ENCODE measurements at regions not wholly inside any gene's neighbourhood (a gene's known extent, or its start where the extent isn't known, plus 50 kb on each side); places are given as distances from the start of the nearest gene placed in this dataset.

DNA sequence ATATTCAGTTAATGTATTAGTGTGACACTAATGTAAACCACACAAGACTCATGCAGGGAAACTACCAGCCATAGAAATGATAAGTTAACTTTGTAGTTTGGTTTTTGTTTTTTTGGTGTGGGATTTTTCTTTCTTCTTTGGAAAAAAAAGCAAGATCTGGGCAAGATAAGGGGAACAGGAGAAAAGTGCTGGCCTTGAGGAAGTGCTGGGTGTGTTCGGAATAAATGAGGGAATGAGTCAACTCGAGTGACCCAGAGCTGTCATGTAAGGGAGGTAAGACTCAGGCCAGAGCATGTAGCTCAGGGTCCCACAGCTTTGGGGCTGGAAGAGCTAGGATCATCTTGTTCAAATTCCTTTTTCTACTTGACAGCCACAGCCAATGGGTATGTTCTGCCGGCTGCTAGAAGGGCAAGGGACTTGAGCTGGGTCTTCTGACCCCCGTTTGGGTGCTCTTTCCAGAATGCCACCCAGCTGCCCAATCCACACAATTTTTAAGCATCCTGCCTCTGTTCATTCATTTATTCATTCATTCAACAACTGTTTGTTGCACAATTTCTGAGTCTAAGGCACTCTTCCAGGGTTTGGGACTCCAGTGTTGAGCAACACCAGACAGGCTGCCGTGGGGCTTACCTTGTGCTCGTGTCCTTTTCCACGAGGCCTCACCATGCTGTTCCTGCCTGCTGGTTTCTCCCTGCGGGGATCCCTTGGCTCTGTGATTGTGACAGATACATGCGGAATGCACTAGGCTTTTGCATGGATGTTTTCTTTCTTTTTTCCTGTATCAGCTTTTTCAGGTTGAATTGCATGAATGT is 54.5 kb downstream of the CLDN34 start:
- DNase-seq (ENCODE audit: low read depth, low spot score) = no peak
- H3K27ac ChIP-seq = peak overlapping the region; percentile 37

DNA sequence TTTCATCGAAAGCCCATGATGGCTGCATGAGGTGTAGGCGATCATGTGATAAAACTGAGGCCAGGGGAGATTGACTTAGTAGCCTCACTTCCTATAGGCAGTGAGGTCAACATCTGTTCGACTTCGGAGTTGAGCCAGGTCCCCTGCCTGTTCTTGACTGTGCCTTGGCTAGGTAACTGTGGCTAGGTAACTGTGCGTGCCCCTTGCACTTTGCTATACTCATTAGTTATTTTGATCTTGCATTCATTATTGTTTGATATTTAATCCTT is 55.0 kb downstream of the CLDN34 start:
- no peak overlapping the region for H3K27ac ChIP-seq
- no peak for DNase-seq (ENCODE audit: low read depth, low spot score)

DNA sequence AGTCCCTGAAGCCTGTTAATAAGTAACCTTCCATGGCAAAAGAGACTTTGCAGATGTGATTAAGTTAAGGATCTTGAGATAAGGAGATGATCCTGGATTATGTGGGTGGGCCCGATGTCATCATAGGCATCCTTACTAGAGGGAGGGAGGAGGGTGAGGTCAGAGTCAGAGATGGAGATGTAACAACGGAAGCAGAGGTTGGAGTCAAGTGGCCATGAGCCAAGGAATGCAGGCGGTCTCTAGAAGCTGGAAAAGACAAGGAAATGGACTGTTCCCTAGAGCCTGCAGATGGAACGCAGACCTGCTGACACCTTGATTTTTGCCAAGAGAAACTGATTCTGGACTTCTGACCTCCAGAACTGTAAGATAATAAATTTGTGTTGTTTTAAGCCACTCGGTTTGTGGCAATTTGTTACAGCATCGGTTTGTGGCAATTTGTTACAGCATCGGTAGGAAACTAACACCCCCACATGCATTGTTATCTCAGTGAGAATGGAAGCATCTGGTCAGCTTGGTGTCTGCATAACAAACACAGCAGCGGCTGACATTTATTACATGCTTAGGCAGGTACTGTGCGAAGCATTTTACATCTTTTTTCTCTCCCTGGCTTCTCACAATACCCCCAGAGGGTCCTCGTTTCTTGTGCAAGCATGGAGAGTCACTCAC is 55.6 kb downstream of the CLDN34 start:
- DNase-seq (ENCODE audit: low read depth, low spot score) = no peak
- H3K27ac ChIP-seq = no peak overlapping the region

DNA sequence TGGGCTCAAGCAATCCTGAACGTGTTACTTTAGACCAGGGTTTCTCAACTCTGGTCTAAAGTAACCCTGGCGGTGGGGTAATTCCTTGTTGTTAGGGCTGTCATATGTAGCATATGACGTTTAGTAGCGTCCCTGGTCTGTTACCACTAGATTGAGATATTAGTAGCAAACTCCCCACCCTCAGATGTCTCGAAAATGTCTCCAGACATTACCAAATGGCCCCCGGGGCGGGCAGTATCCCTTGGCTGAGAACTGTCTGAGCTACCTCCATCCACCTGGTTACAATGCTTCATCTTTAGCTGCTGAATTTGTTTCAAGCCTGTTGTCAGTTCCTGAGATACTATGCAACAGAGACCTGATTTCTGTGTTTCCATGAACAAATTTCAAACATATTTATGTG is 56.7 kb downstream of the CLDN34 start:
- DNase-seq (ENCODE audit: low read depth, low spot score) = no peak
- H3K27ac ChIP-seq = no peak overlapping the region

DNA sequence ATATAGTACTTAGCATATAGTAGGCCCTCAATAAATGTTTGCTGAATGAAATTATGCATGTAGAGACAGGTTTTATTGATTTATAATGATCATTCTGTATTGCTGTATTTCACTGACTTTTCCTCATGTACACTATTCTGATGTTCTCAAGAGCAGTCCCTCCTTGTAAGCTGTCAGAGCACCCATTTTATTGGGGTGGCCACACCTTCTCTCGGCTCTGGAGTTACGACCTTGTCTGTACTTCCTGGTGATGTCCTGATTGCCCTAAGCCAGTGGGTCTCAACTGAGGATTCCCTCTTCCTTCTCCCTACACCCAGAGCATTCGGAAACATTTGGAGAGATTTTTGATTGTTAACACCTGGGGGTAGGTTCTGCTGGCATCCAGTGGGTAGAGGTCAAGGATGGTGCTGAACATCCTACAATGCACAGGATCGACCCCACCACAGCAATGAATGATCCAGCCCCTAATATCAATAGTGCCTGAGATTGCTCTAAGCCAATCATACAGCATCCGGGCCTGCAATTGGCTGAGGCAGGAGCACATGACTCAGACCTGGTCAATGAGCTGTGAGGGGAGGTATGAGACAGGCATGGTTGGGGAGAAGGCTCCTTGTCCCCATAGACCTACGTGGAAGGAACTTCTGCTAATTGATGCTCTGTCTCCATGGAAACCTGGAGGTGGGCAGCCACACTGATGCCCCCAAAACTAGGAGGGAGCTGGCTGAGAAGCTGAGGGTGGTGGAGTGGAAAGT is 58.8 kb downstream of the CLDN34 start:
- DNase-seq (ENCODE audit: low read depth, low spot score) = no peak
- H3K27ac ChIP-seq = no peak overlapping the region

DNA sequence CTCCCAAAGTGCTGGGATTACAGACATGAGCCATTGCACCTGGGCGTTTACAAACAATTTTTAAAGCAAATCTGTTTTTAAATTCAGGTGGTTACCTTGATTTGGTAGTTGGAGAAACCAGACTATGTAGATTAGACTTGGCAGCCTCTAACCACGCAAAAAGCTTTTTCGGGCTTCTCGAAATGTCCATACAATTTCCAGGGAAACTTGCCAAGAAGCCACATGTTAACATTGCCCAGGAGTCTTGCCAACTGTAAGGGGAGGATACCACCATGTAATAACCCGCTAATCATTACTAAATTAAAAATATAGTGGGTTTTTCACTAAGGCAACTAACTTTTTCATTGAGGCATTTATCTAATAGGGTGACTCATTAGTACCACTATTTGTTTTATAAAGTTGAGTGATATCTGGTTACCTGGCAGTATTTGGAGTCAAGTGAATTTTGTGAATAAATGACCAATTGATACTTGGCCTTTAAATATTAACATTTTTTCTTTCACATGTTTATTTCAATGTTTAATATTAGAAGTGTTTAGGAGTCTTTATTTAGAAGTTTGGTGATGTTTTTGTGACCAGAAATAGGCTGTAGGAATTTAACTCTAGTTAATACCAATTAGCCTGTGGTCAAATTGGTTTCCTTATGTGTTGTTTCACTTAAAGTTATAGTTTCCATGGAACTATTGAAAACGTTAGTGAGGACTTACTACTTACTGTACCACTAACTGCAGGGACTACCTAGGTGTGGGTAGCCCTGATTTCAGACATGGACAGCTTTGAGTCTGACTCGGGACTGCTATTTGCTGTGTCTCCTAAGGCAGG is 61.3 kb downstream of the CLDN34 start:
- no peak for DNase-seq (ENCODE audit: low read depth, low spot score)
- H3K27ac ChIP-seq = peak overlapping the region; percentile 28

DNA sequence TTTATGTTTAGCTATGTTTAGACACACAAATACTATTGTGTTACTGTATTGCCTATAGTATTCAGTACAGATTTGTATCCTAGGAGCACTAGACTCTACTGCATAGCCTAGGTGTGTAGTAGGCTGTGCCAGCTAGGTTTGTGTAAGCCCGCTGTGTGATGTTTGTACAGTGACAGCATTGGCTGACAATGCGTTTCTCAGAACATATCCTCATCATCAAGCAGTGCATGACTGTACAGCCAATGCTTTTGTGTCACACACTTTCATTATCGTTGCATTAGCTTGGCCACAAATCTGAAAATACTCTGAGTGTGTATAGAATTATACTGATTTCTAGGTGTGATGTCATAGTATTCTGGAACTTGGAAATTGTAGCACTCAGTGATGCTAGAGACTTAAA is 63.4 kb downstream of the CLDN34 start:
- H3K27ac ChIP-seq = peak overlapping the region; percentile 72
- DNase-seq (ENCODE audit: low read depth, low spot score) = peak; percentile 45

DNA sequence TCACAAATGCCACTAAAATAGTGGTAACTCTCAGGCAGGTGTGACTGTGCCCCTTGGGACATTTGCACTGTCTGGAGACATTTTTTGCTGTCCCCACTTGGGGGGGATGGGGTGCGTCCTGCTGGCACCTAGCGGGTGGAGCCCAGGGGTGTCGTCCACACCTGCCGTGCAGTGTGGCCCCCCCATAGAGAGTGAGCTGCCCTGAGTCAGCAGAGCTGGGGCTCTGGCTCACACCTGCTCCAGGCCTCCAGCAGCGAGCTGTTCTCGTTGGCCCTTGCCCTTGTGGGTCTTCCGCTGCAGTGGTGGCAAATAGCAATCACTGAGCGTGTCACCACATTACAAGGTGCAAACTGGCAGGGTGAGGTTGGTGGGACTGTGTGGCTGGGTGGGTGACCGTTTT is 64.6 kb downstream of the CLDN34 start:
- peak overlapping the region; percentile 72 for H3K27ac ChIP-seq
- no peak for DNase-seq (ENCODE audit: low read depth, low spot score)

DNA sequence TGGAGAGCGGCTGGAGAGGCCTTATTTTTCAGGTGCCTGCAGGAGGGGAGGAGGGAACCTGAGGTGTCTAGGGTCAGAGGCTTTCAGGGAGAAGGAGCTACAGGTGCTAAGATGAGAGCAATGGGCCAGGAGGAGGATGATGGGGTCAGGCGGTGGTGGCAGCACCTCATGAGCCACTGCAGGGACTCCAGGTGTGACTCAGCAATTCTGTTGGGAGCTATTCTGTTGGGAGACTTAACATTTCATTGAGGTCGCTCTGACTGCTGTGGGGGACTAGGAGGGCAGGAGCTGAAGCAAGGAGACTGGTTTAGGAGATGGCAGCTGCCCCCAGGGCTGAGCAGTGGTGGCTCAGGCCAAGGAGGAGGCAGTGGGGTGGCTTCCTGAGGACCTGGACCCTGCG is 65.0 kb downstream of the CLDN34 start:
- DNase-seq (ENCODE audit: low read depth, low spot score) = no peak
- H3K27ac ChIP-seq = no peak overlapping the region

DNA sequence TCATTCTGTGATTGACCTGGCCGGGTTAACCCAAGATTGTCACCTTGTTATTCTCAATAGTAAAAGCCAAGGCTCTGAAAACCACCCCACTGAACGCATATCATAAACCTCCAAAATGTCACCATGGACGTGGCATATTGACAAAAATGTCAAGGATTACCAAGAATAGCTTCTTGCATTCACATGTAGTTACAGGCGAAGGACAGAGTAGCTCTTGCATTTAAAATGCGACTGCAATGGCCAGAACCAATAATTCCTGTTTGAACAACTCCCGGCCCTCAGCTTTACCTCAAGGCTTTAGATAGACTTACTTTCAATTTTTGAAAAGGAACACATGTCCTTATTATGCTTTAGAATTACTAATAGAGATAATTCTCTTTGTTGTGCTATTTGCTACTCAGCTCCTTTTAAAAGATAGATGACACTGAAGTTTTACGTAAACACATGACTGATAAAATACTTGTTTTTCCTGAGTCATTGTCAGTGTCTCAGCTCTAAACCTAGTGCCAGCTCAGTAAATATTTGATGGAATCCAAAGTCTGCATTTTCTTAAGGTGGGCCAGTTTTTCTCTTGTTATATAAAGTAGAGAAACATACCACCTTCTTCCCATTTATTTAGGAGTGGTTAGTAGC is 66.3 kb downstream of the CLDN34 start:
- no peak for DNase-seq (ENCODE audit: low read depth, low spot score)
- H3K27ac ChIP-seq = no peak overlapping the region

DNA sequence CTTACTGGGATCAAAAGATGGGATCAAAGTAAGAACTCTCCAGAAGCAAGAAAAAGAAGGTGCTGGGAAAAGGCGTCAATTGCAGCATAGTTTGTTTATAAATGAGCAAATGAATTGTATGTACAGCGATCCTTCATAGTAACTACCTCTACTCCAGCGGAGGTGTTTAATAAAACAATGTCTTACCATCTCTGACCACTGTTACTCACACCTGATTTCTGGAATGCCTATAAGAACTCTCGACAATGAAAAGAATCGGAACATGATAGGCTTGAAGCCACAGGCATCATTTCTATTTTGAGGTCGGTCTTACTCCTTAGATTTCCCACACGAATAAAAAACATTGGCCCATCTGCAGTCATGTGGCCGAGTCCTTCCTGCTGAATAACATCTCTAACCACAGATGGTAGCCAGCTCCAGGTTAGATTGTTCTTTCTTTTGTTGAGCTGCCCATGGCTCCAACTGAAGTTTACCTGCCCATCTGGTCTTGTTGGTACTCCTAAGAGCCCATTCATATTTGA is 67.6 kb downstream of the CLDN34 start:
- no peak for DNase-seq (ENCODE audit: low read depth, low spot score)
- H3K27ac ChIP-seq = no peak overlapping the region

DNA sequence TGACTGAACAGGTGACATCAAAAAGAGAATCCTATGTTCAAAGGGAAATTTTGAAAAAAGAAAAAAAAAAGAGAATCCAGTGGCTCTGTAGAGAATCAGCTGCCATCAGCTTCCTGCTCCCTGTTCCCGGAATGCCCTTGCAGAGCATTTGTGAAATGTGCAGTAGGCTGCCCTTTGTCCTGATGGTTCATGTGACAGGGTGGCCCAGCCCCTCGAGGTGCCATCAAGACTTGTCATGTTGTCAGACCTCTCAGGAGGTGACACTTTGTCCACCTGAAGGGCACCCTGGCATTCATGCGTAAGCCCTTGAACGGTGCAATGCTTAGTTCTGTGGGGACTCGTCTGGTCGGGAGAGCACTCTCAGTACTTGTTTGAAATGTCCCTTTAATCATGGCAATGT is 71.4 kb downstream of the CLDN34 start:
- no peak for DNase-seq (ENCODE audit: low read depth, low spot score)
- no peak overlapping the region for H3K27ac ChIP-seq

DNA sequence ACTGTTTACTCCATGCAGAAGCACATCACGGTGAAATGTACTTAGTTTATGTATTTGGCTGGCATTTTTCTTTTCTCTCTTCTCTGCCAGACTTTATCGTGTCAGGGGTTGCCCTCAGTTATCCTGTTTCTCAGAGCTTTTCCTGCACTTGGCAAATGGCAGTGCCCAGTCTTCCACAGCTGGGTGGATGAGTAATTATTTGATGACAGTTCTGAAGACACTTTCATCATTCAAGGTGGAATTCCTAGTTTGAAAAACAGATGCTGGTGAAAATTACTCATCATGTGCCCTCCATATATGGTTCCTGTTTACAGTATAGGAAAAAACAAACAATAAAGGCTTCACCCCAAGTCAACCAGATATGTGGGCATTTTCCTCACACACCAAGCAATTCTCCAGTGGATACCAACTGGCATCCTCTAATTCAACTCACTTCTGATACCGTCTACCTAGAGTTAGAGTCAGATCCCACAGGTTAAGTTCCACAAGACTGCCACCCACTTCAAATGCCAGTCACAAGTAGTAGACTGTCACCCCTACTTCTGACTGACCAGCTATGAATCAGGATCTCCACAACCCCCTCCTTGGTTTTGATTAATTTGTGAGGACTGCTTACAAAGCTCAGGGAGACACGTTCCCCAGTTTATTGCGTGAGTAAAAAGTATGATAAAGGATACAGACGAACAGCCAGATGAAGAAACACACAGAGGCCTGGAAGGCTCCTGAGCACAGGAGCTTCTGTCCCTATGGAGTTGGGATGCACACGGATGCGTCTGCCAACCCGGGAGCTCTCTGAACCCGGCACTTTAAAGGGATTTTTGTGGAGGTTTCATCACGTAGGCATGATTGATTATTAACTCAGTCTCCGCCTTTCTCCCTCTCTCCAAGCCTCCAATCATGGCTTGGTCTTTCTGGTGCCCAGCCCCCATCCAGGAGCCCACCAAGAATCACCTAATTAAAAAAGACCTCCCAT is 72.9 kb downstream of the CLDN34 start:
- no peak for DNase-seq (ENCODE audit: low read depth, low spot score)
- H3K27ac ChIP-seq = peak overlapping the region; percentile 66

DNA sequence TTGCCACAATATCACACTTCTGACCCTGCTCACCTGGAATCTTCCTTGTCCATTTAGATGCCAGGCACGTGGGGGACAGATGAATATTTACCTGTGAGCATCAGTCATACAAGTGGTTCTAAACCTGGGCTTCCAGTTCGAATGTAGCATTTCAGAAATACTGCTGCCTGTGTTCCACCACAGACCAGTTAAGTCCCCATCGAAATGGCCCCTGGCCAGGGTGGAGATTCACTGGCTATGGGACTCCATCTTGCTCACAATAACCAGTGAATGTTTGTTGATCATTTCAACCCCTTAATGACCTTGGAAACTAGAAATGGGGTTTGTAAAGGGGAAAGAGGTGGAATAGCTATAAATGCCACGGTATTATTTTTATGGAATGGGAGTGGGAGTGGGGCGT is 73.8 kb downstream of the CLDN34 start:
- no peak for DNase-seq (ENCODE audit: low read depth, low spot score)
- H3K27ac ChIP-seq = peak overlapping the region; percentile 66

DNA sequence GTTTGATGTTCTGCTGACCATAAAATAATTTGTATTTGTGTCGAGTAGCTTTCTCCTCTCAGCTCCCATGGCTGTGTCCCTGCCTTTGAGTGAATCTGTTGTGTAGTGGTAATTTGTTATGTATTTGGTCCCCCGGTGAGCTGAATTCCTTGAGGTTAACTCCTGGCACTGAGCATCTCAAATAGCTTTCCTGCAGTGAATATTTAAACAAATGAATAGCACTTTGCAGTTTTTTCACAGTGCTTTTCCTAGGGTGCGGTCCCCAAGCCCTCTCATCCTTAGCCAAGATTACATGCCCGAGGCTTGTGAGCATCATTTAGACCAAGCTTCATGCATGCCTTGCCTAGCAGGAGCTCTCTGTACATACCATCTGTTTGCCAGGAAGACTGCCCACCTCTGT is 74.2 kb downstream of the CLDN34 start:
- no peak overlapping the region for H3K27ac ChIP-seq

DNA sequence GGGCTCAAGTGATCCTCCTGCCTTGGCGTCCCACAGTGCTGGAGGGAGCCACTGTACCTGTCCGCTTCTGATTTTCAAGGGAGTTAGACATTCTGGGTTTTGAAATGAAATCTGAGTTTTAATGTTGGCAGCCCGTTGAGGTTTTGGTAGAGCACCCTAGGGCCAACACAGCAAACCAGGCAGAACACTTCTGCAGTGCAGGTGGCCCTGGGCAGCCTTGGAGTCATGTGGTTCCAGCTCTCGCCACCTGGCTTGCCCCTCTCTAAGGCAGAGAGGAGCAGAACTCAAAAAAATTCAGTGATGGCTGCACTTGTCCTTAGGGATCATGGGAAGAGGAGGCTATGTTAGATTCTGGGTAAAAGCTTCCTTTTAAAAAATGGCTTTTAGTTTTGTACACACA is 74.9 kb downstream of the CLDN34 start:
- DNase-seq (ENCODE audit: low read depth, low spot score) = no peak
- no peak overlapping the region for H3K27ac ChIP-seq

More for the DNA sequence above, 74.2 kb downstream of the CLDN34 start:
- DNase-seq (ENCODE audit: low read depth, low spot score) = no peak

DNA sequence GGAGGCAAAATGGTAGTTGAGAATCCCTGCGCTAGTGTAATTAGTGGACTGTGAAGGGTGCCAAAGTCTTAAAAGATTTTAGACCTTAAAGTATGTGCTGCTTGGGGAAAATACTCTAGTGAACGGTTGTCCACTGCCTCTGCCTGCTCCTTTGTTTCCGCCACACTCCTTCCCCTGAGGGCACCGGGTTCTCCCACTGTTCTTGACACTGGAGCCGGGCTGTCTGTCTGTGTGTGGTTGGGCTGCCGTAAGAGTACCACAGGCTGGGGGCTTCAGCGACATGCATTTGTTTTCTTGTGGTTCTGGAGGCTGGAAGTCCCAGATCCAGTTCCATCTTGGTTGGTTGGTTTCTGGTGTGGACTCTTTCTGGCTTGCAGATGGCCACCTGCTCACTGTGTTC is 76.2 kb downstream of the CLDN34 start:
- no peak overlapping the region for H3K27ac ChIP-seq
- DNase-seq (ENCODE audit: low read depth, low spot score) = no peak

DNA sequence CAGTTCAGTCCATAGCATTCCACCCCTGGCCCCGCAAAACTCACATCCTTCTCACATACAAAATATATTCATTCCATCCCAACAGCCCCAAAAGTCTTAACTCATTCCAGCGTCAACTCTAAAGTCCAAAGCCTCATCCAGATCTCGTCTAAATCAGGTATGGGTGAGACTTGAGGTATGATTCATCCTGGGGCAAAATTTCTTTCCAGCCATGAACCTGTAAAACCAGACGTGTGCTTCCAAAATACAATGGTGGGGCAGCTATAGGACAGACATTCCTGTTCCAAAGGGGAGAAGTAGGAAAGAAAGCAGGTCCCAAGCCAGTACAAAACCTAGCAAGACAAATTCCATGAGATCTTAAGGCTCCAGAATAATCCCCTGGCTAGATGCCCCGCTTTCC is 76.9 kb downstream of the CLDN34 start:
- H3K27ac ChIP-seq = no peak overlapping the region
- no peak for DNase-seq (ENCODE audit: low read depth, low spot score)

All from epithelial cell of prostate (primary cell).